Caco-2 (cell line): ENCODE measurements at regions not wholly inside any gene's neighbourhood (a gene's known extent, or its start where the extent isn't known, plus 50 kb on each side); places are given as distances from the start of the nearest gene placed in this dataset.

Experiments used
- BruUV-seq: library from RNA; stranded (reverse); fragments of 400-500 nt; replicated peaks from 2 replicates; lab custom pipeline; 2021; lab: Mats Ljungman, UMichigan
- CTCF ChIA-PET: fragments of 300-600 bp; sonication (Branson Sonifier 250); formaldehyde crosslinking; loops from one replicate; lab custom pipeline; 2022; ENCODE audit warnings: antibody characterized with exemption; lab: Charles Lee
- POLR2A ChIA-PET: fragments of 300-600 bp; sonication (Branson Sonifier 250); formaldehyde crosslinking; loops from one replicate; lab custom pipeline; 2022; ENCODE audit warnings: antibody characterized with exemption; lab: Charles Lee
- DNase-seq, 2 experiments: peaks; one replicate each; pipeline versions ENCODE4 v3.0.0 to v3.0.0-alpha.2; 2020 to 2022
- H3K27me3 ChIP-seq: replicated peaks from 2 replicates; pipeline ENCODE4 v1.6.0; 2011; ENCODE audit warnings: low read length; ENCODE audit not compliant: control insufficient read depth, insufficient read depth
- H3K36me3 ChIP-seq: 2 replicates; pipeline ENCODE4 v1.5.1; 2011; ENCODE audit warnings: low read length; ENCODE audit not compliant: control insufficient read depth, insufficient read depth
- H3K4me1 ChIP-seq: fragments of 250-450 bp; sonication (Bioruptor Pico); 2 replicates; pipeline ENCODE4 v1.5.1; 2020; ENCODE audit warnings: mild to moderate bottlenecking
- H3K4me3 ChIP-seq: 2 replicates; pipeline ENCODE4 v1.5.1; 2011; ENCODE audit warnings: low read depth, mild to moderate bottlenecking, control low read depth, low read length
- H3K9me3 ChIP-seq: fragments of 250-450 bp; sonication (Bioruptor Pico); 2 replicates; pipeline ENCODE4 v1.5.1; 2020; ENCODE audit warnings: mild to moderate bottlenecking, moderate library complexity
- H3K27ac Mint-ChIP-seq: one replicate; pipeline ENCODE4 v1.8.0; 2022; ENCODE audit warnings: mixed read lengths; ENCODE audit not compliant: unreplicated experiment
- H3K27me3 Mint-ChIP-seq: one replicate; pipeline ENCODE4 v1.8.0; 2022; ENCODE audit warnings: mixed read lengths; ENCODE audit not compliant: insufficient read depth, unreplicated experiment
- H3K36me3 Mint-ChIP-seq: one replicate; pipeline ENCODE4 v1.8.0; 2022; ENCODE audit warnings: mild to moderate bottlenecking, mixed read lengths; ENCODE audit not compliant: insufficient read depth, unreplicated experiment
- H3K4me1 Mint-ChIP-seq: one replicate; pipeline ENCODE4 v1.8.0; 2022; ENCODE audit warnings: low read depth, mixed read lengths; ENCODE audit not compliant: unreplicated experiment
- H3K4me3 Mint-ChIP-seq: one replicate; pipeline ENCODE4 v1.8.0; 2022; ENCODE audit warnings: mild to moderate bottlenecking, moderate library complexity, mixed read lengths; ENCODE audit not compliant: unreplicated experiment
- H3K9me3 Mint-ChIP-seq: one replicate; pipeline ENCODE4 v1.8.0; 2022; ENCODE audit warnings: mixed read lengths; ENCODE audit not compliant: unreplicated experiment
- intact Hi-C: fragments of 100-400 bp; cut with micrococcal nuclease; formaldehyde crosslinking; loops from one replicate; pipeline ENCODE4 v1.10.0; 2022; ENCODE audit not compliant: unreplicated experiment
- TF ChIP-seq, protein P1 (sequence below), 2 experiments: fragments of 200-600 bp in 1 of 2; IDR thresholded peaks; 1 replicate in 1 of 2; 2 replicates in 1 of 2; pipeline versions ENCODE4 v1.5.1 to v1.8.0; 2011 to 2022; ENCODE audit warnings: antibody characterized with exemption in 1 of 2, control low read depth in 1 of 2, inconsistent platforms in 1 of 2, low read depth in 1 of 2, low read length in 1 of 2, mild to moderate bottlenecking in 1 of 2, moderate library complexity in 1 of 2; ENCODE audit not compliant: insufficient read depth in 1 of 2, severe bottlenecking in 1 of 2, unreplicated experiment in 1 of 2

DNA sequence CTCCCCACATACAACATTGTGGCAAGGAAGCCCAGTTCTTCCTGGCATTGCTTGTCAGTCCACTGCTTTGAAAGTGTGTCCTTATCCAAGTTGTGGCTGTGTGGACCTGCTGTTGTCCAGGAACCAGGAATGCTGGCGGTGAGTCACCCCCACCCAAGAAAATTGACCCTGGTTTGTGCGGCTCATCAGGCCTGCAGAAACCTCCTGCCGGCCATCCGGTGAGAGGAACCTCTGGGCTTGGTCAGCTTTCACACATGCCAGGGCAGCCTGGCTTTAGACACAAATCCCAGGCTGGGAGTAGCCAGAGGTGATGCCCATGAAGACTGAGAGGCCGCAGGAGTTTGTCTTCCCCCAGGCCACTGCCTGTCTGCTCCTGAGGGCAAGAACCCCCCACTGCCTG lies 223.6 kb downstream of the TTLL2 start:
- H3K4me1 Mint-ChIP-seq, result no peaks in the 10 kb centered on the region
- H3K36me3 Mint-ChIP-seq, result no peaks in the 10 kb centered on the region
- no peak overlapping the region for H3K4me3 Mint-ChIP-seq
- ChIA-PET CTCF (no interaction called here), POLR2A (no interaction called here)
- no TSS peak for BruUV-seq
- DNase-seq, result no peak
- no peaks in the 10 kb centered on the region for H3K36me3 ChIP-seq
- no peaks in the 10 kb centered on the region for H3K9me3 ChIP-seq
- TF ChIP-seq, protein P1, sequence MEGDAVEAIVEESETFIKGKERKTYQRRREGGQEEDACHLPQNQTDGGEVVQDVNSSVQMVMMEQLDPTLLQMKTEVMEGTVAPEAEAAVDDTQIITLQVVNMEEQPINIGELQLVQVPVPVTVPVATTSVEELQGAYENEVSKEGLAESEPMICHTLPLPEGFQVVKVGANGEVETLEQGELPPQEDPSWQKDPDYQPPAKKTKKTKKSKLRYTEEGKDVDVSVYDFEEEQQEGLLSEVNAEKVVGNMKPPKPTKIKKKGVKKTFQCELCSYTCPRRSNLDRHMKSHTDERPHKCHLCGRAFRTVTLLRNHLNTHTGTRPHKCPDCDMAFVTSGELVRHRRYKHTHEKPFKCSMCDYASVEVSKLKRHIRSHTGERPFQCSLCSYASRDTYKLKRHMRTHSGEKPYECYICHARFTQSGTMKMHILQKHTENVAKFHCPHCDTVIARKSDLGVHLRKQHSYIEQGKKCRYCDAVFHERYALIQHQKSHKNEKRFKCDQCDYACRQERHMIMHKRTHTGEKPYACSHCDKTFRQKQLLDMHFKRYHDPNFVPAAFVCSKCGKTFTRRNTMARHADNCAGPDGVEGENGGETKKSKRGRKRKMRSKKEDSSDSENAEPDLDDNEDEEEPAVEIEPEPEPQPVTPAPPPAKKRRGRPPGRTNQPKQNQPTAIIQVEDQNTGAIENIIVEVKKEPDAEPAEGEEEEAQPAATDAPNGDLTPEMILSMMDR (IDR thresholded peaks at IDR 0.05; ENCODE audit: insufficient read depth in 1 of 2, low read depth in 1 of 2, low read length in 1 of 2, severe bottlenecking in 1 of 2, unreplicated experiment in 1 of 2), result no peak
- H3K27me3 ChIP-seq, result no peaks in the 10 kb centered on the region
- H3K27me3 Mint-ChIP-seq, result no peaks in the 10 kb centered on the region
- intact Hi-C loops, result no loop called here
- H3K4me1 ChIP-seq, result no peaks in the 10 kb centered on the region
- no peak overlapping the region for H3K27ac Mint-ChIP-seq
- no peaks in the 10 kb centered on the region for H3K9me3 Mint-ChIP-seq
- H3K4me3 ChIP-seq, result no peak overlapping the region

DNA sequence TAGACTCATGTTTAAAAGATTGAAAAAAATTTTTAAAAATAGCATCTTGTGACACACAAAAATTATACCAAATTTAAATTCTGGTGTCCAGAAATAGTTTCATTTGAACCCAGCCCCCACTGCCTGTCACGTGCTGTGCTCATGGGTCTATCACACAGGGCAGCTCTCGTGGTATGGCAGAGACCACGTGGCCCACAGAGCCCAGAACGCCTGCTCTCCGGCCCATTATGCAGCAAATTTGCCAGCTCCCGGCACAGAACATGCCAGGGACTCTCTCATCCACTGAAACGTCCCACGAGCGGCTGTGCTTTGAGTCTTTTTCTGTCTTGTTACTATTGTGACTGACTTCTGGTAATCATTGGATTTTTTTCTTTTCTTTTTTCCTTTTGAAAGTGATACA lies 224.3 kb downstream of the TTLL2 start:
- CTCF ChIA-PET, result no interaction called here
- intact Hi-C loops, result no loop called here
- Histone ChIP-seq H3K4me3 (no peak overlapping the region), H3K27me3 (no peaks in the 10 kb centered on the region), H3K4me1 (no peaks in the 10 kb centered on the region), H3K36me3 (no peaks in the 10 kb centered on the region), H3K9me3 (no peaks in the 10 kb centered on the region)
- Mint-ChIP-seq H3K4me3 (no peak overlapping the region), H3K27me3 (no peaks in the 10 kb centered on the region), H3K27ac (no peak overlapping the region), H3K4me1 (no peaks in the 10 kb centered on the region), H3K36me3 (no peaks in the 10 kb centered on the region), H3K9me3 (no peaks in the 10 kb centered on the region)
- no TSS peak for BruUV-seq
- TF ChIP-seq, protein P1 (IDR thresholded peaks at IDR 0.05; ENCODE audit: insufficient read depth in 1 of 2, low read depth in 1 of 2, low read length in 1 of 2, severe bottlenecking in 1 of 2, unreplicated experiment in 1 of 2), result no peak
- POLR2A ChIA-PET, result no interaction called here
- DNase-seq, result no peak

DNA sequence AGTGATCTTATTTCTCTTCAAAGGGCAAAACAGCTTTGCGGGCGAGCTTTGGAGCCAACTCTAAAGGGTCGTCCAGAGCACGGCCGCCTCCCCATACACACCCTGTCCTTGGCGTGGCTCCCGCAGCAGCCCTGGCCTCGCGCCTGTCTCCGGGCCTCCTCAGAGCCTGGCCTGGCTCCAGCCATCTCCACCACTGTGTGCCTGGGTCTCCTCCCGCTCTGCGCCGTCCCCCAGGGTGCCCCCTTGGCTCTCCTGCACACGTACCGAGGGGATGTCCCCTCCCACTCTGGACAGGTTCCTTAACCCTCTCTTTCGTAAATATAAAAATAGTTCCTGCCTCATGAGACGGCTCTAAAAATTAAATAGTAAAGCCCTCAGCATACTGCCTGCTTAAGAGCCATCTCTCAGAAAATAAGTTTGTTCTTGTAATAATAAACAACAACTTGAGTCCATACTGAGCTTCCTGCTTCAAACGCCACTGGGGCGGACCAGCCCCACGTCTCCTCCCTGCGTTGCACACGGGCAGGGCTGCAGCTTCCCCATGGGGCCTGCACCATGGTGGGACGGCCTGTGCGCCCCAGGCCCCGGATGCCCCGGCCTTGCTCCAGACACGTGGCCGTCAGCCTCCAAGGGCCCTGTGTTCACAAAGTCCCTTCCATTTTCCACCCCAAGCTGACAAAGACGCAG lies 226.2 kb downstream of the TTLL2 start:
- POLR2A ChIA-PET, result no interaction called here

More for the DNA sequence above, 226.2 kb downstream of the TTLL2 start:
- no peak overlapping the region for H3K4me3 Mint-ChIP-seq
- H3K36me3 Mint-ChIP-seq, result no peaks in the 10 kb centered on the region
- no peaks in the 10 kb centered on the region for H3K9me3 Mint-ChIP-seq
- intact Hi-C loops, result no loop called here
- no TSS peak for BruUV-seq
- H3K27me3 Mint-ChIP-seq, result no peaks in the 10 kb centered on the region
- H3K4me1 Mint-ChIP-seq, result no peaks in the 10 kb centered on the region
- no peaks in the 10 kb centered on the region for H3K36me3 ChIP-seq
- no peak overlapping the region for H3K27ac Mint-ChIP-seq
- CTCF ChIA-PET, result no interaction called here
- TF ChIP-seq, protein P1 (IDR thresholded peaks at IDR 0.05; ENCODE audit: insufficient read depth in 1 of 2, low read depth in 1 of 2, low read length in 1 of 2, severe bottlenecking in 1 of 2, unreplicated experiment in 1 of 2), result no peak
- H3K9me3 ChIP-seq, result no peaks in the 10 kb centered on the region; the same call in 1 of the 2 replicates
- no peaks in the 10 kb centered on the region for H3K27me3 ChIP-seq
- no peaks in the 10 kb centered on the region for H3K4me1 ChIP-seq
- no peak for DNase-seq
- no peak overlapping the region for H3K4me3 ChIP-seq
